Sciatic nerve (tissue), 2 donors: ENCODE measurements at regions not wholly inside any gene's neighbourhood (a gene's known extent, or its start where the extent isn't known, plus 50 kb on each side); places are given as distances from the start of the nearest gene placed in this dataset.
"Not testable (repeated sequence)": the region's sequence is repeated elsewhere in the genome, so short reads cannot be mapped to it uniquely, and the experiment has no call there.

ENCODE experiments used
- ATAC-seq: fragments of 200-7000 bp; cut with Tn5 transposase; one replicate; pipeline ENCODE4 v1.9.1; 2020; ENCODE audit warnings: mild to moderate bottlenecking, moderate library complexity
- DNase-seq: peaks from one replicate; pipeline ENCODE4 v3.0.0-alpha.2; 2020; ENCODE audit warnings: low spot score
- intact Hi-C: fragments of 100-400 bp; cut with DNase I; formaldehyde crosslinking; loops from one replicate; pipeline ENCODE4 v1.14.2; 2022
- donor health status: DM: no; HTN: no; CAD: no.
- donor health status: DM: no; HTN: no; CAD: no.

DNA sequence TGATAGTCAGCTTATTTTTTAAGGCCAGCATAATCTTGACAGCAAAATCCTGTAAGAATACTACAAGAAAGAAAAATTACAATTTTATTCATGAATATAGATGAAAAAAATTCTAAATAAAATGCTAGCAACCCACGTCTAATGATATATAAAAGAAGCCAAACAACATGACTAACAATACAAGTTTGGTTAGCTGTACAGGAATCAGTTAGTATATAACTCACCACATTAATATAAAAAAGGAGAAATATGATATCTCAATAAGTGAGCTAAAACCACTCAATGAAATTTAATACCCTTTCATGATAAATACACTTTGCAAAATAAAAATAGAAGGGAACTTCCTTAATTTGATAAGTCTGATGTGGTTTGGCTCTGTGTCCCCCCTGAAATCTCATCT, 139.7 kb upstream of the MAN2A1 start:
- ATAC-seq (no peak), DNase-seq (no peak)
- intact Hi-C loops: no loop called here

DNA sequence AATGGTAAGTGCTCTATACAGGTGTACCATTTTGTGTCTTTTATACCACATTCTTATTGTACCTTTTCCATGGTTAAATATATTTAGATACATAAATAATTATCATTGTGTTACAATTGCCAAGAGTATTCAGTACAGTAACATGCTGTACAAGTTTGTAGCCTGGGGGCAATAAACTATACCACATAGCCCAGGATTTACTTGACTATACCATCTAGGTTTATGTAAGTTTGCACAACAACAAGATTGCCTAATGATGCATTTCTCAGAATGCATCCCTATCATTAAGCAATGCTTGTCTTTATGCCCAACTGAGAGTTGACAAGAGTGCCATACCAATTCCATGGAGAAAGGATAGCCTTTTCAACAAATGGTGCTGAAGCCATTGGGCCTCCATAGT, 136.7 kb upstream of the PJA2 start:
- ATAC-seq: no peak
- intact Hi-C loops: no loop called here
- DNase-seq: no peak

DNA sequence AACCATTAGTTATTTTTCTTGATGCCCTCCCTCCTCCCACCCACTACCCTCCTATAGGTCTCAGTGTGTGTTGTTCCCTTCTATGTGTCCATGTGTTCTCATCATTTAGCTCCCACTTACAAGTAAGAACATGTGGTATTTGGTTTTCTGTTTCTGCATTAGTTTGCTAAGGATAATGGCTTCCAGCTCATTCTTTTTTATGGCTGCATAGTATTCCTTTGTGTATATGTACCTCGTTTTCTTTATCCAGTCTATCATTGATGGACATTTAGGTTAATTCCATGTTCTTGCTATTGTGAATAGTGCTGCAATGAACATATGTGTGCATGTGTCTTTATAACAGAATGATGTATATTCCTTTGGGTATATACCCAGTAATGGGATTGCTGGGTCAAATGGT, 135.1 kb upstream of the PJA2 start:
- DNase-seq, intact Hi-C loops, ATAC-seq: not testable (repeated sequence)

DNA sequence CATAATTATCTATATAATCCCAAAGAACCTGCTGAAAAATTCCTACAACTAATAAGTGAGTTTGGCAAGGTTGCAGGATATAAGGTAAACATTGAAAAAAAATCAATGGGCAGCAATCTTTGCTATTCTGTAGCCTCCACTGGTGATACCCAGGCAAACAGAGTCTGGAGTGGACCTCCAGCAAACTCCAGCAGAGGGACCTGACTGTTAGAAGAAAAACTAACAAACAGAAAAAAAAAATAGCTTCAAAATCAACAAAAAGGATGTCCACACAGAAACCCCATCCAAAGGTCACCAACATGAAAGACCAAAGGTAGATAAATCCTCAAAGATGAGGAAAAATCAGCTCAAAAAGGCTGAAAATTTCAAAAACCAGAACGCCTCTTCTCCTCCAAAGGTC, 128.9 kb upstream of the PJA2 start:
- ATAC-seq, intact Hi-C loops, DNase-seq: not testable (repeated sequence)

DNA sequence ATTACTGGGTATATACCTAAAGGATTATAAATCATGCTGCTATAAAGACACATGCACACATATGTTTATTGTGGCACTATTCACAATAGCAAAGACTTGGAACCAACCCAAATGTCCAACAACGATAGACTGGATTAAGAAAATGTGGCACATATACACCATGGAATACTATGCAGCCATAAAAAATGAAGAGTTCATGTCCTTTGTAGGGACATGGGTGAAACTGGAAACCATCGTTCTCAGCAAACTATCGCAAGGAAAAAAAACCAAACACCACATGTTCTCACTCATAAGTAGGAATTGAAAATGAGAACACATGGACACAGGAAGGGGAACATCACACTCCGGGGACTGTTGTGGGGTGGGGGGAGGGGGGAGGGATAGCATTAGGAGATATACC, 125.3 kb upstream of the PJA2 start:
- intact Hi-C loops, ATAC-seq, DNase-seq: not testable (repeated sequence)

DNA sequence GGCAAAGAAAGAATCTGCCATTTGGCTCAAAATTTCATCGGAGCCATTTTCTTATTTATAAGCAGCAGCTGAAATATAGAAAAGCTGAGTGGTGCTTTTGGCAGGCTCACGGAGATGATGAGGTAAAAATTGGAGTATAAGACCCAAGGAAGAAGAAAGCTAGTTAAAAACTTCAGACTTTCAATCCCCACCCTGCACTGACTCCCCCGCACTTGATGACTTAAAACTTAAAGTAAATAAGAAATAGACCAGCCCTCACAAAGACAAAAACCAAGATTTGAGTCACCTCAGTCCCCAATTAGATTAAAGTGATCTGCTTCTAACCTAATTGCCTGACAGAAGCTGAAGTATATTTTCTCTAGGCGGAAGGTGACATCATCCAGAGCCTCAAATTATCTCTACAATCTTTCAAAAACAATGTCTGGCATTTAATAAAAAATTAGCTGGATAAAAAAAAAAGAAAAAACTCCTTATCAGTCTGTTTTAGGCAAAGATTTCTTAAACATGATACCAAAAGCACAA, 124.0 kb upstream of the PJA2 start:
- intact Hi-C loops: no loop called here
- ATAC-seq (no peak), DNase-seq (no peak)

DNA sequence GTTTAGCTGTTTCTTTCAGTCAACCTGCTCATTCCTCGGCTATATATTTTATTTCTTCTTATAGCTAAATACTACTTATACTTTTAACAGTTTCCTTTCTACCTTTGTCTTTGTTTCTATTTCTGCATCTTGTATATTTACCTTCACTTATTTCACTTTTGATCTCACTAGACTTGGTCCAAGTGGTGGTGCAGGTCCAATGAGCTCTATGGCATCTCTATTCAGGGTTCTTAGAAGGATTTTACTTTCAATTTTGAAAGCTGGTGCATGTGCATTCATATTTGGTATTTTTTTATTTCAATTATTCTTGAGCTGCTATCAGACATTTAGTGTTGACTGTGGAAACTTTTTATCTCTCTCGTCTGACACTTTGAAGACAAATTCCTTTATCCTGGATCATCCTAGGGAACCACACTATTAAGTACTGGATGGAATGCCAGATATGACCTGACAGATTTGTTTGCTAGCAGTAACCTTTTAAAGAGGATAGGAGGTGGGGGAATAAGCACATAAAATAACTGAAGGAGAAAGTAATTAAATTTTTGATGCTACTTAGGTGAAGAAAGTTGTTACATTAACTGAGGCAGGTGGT, 123.1 kb upstream of the PJA2 start:
- DNase-seq (no peak), ATAC-seq (no peak)
- intact Hi-C loops: no loop called here

DNA sequence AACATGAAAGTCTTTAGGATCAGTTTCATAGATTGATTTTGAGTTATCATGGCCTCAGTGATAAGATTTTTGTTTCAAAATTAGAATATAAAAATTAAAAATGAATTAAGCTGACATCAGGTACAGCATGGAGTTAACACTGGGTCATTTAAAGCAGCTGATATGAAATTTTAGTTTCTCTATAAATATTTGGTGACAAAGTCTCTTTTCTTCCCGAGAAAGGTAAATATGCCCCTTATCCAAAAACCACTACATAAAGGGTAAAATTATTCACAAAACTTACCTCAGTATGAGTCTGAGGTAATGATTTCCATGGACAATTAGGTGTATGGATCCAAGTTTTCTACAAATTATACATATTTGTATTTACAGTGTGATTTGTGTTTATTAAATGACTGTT, 121.5 kb upstream of the PJA2 start:
- intact Hi-C loops: no loop called here
- no peak for DNase-seq
- ATAC-seq: no peak

DNA sequence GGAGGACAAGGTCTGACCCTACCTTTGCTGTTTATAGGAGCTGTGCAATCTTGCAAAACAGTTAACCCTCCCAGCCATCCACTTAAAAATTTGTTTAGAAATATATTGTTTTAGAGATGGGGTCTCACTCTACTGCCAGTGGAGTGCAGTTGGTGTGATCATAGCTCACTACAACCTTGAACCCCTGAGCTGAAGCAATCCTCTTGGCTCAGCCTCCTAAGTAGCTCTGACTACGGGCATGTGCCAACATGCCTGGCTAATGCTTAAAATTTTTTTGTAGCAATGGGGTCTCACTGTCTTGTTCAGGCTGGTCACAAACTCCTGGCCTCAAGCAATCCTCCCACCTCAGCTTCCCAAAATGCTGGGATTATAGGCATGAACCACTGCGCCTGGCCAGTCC, 120.2 kb upstream of the PJA2 start:
- DNase-seq: no peak
- intact Hi-C loops: no loop called here
- ATAC-seq: no peak

DNA sequence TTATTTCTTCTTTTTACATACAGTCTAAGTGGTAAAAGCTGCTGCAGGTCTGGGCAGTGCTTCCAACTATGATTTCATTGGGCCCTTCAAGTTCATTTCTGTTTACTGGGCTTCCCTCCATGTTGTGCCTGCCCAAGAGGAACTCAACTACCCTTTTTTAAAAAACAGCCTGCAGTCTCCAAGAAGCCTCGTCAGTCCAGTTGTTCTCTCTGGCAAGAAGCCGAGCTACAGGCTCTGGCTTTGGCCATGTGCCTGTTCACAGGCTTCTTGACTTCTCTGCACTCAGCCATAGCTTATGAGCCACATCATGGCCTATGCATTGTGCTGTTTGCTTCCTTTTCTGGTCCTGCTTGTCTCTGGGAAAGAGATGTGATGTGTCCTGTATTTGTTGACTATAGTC, 119.7 kb upstream of the PJA2 start:
- intact Hi-C loops: no loop called here

DNA sequence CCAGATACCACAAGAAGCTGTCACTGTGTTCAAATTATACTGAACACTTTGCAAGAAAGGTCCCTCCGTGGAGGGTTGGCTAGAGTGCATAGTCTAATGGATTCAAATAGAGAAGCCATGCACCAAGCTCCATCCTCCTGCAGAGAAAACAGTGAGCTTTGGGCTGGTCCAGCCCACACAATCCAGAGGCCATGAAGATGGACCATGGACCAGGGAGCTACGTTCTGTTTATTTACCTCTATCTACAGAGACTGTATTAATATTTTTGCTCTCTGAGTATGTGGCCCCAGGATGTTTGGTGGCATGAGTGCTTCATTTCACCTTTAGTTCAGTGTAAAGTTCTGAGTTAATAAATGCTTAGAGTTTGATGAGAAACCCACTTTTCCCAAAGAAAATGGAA, 114.8 kb upstream of the PJA2 start:
- DNase-seq (no peak), ATAC-seq (no peak)
- intact Hi-C loops: no loop called here

More for the DNA sequence above, 119.7 kb upstream of the PJA2 start:
- ATAC-seq: no peak
- DNase-seq: no peak

DNA sequence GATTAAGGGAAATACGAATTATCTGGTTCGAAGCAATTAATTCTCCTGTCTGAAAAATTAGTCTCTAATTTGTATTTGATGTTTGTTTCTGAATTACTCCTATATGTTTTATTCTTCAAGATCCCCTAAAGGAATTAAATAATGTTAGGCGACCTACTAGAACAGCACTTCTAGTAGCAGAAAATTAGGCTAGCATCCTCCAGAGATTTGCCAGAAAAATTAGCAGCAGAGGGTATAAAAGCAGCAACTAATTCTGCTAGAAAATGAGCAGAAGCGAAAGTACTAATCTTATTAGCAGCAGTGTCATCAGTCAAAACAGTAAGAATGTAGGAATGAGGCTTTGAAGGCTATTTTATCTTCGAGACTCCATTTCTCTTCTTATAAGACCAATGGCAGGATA, 114.3 kb upstream of the PJA2 start:
- ATAC-seq: no peak
- no peak for DNase-seq
- intact Hi-C loops: no loop called here

DNA sequence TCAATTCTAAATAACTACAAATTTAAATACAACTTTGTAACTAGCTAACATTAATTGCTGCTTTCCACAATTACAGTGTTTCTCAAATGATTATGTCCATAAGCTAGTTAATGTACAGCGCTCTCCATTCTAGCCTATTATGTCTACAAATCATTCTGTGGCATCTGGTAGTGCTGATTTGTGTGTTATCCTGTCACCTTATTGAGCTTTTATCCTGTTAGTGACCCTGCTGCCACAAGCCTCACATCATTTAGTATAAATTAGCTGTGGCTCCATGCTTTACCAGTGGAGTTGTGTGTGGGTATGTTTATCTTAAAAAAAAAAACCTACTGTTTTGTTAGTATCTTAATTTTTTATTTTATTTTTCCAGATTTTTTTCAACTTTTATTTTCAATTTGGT, 112.6 kb upstream of the PJA2 start:
- intact Hi-C loops: no loop called here
- DNase-seq (no peak), ATAC-seq (no peak)

DNA sequence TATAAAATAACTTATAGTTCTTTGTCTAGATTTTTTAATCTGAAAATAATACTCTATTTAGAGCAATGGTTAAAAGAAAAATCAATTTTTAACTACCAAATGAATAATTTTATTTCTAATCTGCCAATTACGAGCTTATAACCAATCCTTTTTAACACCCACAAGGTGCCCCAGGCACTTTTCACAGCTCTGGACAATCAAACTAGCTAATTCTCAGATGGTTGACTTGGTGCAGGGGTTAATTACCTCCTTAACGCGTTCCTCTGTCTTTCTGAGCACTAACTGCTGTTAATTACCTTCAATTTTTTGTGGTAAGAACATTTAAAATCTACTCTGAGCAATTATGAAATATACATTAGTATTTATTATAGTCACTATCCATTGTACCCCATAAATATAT, 109.6 kb upstream of the PJA2 start:
- DNase-seq (no peak), ATAC-seq (no peak)
- intact Hi-C loops: no loop called here

DNA sequence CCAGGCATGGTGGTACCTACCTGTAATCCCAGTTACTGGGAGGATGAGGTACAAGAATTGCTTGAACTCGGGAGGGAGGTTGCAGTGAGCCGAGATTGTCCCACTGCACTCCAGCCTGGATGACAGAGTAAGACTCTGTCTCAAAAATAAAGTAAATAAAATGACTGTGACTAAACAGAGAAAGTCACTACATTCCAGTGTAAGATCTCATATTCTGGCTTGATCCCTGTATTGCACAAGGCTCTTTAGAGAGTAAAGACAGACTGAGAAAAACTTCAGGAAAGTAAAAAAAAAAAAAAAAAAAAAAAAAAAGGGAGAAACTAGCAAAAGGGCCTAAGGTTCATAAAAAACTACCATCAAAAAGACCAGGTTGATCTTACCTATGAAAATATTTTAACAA, 106.6 kb upstream of the PJA2 start:
- intact Hi-C loops: no loop called here
- DNase-seq (no peak), ATAC-seq (no peak)

DNA sequence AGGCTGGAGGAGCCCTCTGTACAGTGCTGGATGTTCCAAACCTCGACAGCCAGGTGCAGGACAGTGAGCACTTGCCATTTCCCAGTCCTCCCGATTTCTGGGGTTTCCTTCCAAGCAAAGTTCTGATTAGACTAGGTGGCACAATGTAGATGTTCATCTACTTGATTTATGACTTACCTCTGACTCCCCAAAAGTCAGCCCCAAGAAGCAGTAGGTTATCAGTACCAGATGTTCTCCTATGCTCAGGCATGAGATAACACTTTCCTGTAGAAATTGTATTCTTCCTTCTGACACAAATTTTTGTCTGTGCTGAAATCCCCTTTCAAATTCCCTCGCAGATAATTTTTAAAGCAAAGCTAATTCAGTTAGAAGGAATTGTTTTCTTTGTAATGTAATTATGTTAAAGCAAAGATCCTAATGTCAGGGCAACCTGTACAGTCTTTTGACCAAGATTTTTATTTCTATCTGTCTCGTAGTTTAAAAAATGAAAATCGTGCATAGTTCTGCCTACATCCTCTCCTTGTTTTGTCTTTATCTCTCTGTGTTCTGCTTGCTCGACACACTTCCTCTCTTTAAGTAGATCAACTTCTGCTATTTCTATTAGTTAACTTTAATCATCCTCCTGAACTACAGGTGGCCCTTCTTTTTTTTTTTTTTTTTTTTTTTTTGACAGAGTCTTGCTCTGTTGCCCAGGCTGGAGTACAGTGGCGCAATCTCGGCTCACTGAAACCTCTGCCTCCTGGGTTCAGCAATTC, 102.4 kb upstream of the PJA2 start:
- ATAC-seq (no peak), DNase-seq (no peak)

DNA sequence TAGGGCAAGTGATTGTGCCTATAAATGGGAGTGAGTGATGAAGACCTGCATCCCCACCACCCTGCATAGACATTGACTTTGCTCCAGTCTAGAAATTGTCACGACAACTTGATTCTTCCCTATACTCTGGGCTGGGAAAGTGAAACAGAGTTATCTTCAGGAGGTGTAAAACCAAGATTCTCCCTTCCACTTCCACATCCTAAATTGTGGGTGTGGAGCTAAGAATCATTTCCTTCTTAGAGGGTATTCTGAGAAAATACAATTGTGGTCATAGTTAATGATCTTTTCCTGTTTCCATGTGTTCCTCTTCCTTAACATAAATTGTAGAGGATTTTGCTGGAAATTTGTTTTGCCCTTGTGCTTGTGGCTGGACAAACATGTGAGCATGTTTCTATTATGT, 96.8 kb upstream of the PJA2 start:
- DNase-seq (no peak), ATAC-seq (no peak)
- intact Hi-C loops: no loop called here

More for the DNA sequence above, 102.4 kb upstream of the PJA2 start:
- intact Hi-C loops: no loop called here

DNA sequence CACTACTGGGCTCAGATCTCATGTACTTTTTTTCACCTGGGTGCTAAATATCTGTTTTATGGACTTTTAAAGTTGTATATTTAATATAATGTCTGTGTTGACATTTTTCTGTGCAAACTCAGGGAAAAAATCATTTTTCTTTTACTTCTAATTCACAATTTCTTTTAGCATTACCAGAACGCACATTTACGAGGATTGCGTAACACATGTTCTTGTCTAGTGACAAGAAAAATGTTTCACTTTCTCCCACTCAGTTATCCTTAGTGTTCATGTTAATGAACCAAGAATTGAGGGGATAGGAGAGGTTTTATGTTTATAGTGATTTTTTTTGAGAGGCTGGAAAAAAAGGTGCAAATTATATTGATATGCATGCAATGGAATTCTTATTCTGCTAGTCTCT, 86.3 kb upstream of the PJA2 start:
- intact Hi-C loops: no loop called here
- ATAC-seq: no peak
- no peak for DNase-seq

DNA sequence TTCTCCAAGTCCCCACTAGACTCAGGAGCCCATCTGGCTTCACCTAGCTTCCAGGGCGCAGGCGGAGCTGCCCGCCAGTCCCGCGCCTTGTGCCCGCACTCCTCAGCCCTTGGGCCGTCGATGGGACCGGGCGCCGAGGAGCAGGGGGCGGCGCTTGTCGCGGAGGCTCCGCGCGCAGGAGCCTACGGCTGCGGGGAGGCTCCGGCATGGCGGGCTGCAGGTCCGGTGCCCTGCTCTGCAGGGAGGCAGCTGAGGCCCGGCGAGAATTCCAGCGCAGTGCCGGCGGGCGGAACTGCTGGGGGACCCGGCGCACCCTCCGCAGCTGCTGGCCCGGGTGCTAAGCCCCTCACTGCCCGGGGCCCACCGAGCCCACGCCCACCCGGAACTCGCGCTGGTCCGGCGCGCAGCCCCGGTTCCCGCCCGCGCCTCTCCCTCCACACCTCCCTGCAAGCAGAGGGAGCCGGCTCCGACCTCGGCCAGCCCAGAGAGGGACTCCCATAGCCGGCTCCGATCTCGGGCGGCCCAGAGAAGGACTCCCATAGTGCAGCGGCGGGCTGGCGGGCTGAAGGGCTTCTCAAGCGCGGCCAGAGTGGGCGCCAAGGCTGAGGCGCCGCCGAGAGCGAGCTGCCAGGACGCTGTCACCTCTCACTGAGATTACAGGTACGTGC, 78.1 kb upstream of the PJA2 start:
- ATAC-seq: no peak
- intact Hi-C loops: no loop called here
- DNase-seq: no peak

DNA sequence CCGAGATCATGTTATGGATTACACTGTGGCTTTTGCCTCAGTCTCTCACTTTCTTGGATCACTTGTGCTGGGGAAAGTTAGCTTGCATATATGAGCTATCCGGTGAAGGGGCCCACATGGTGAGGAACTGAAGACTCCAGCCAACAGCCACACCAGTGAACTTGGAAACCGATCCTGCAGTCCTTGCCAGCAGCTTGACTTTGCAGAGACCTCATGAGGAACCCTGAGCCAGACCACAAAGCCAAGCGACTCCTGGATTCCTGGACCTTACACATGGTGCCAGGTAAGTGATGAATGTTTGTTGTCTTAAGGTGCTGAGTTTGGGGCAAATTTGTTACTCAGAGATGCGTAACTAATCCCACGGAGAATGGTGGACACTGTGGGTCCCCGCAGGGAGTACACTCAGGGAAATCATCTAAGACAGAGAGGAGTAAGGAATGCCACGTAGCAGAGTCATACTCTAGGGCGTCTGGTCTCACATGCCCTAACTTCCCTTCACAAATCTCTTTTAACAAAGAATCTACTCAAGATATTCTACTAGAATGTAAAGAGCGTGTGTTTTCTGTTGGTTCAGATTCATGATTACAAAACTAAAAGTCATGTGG, 76.5 kb upstream of the PJA2 start:
- intact Hi-C loops: no loop called here
- DNase-seq (no peak), ATAC-seq (no peak)
